K562 (cell line): ENCODE measurements at regions not wholly inside any gene's neighbourhood (a gene's known extent, or its start where the extent isn't known, plus 50 kb on each side); places are given as distances from the start of the nearest gene placed in this dataset.

Experiments used
- ATAC-seq: fragments of 200-7000 bp; cut with Tn5 transposase; 3 replicates; pipeline ENCODE4 v1.9.1; 2020; ENCODE audit warnings: moderate library complexity
- BruUV-seq: library from RNA; stranded (reverse); fragments of 400-500 nt; replicated peaks from 2 replicates; lab custom pipeline; 2021; lab: Mats Ljungman, UMichigan
- CTCF ChIA-PET: fragments of 300-600 bp; formaldehyde crosslinking; extraction: SDS; loops from one replicate; lab custom pipeline; 2021; ENCODE audit warnings: low intra/inter-chr PET ratio; lab: Yijun Ruan, JAX
- POLR2A ChIA-PET: fragments of 300-600, 350-650 bp; sonication (Branson Sonifier 250); formaldehyde crosslinking; extraction: SDS; loops from one replicate; lab custom pipeline; 2021; ENCODE audit warnings: antibody characterized with exemption, inconsistent platforms; lab: Yijun Ruan, JAX
- DNase-seq, 4 experiments: peaks; one replicate each; pipeline versions ENCODE4 v3.0.0 to v3.0.0-alpha.2; 2011 to 2018; ENCODE audit warnings: low spot score in 3 of 4, mixed read lengths in 3 of 4; ENCODE audit errors: extremely low read depth in 1 of 4
- FAIRE-seq: peaks from 2 replicates; lab custom pipeline; 2011; peaks lifted over from hg19 to GRCh38; lab: Jason Lieb, UNC
- H2AFZ ChIP-seq: 2 replicates; pipeline ENCODE4 v1.6.0; 2011; ENCODE audit warnings: low read depth, low read length, control low read depth, inconsistent platforms
- H3K27ac ChIP-seq: fragments of 200-600 bp; 3 replicates; pipeline ENCODE4 v1.8.0; 2011; ENCODE audit warnings: low read depth, mild to moderate bottlenecking, control low read depth, inconsistent platforms, low read length, moderate library complexity, mixed read lengths; ENCODE audit errors: extremely low read depth
- H3K27me3 ChIP-seq, 2 experiments: fragments of 300-600 bp in 1 of 2; 2 replicates in 1 of 2; 3 replicates in 1 of 2; pipeline versions ENCODE4 v1.6.0 to v1.8.0; 2011; ENCODE audit warnings: inconsistent platforms in 2 of 2, low read length in 2 of 2, mild to moderate bottlenecking in 1 of 2, mixed read lengths in 1 of 2, moderate library complexity in 1 of 2; ENCODE audit not compliant: control insufficient read depth in 2 of 2, insufficient read depth in 2 of 2
- H3K36me3 ChIP-seq: fragments of 300-600 bp; 3 replicates; pipeline ENCODE4 v1.8.0; 2011; ENCODE audit warnings: mild to moderate bottlenecking, low read length, inconsistent platforms; ENCODE audit not compliant: control insufficient read depth, insufficient read depth
- H3K4me1 ChIP-seq, 2 experiments: fragments of 200-600 bp in 1 of 2; replicated peaks in 1 of 2; 2 replicates in 1 of 2; 3 replicates in 1 of 2; pipeline versions ENCODE4 v1.5.1 to v1.8.0; 2011; ENCODE audit warnings: inconsistent platforms in 2 of 2, low read length in 2 of 2, mild to moderate bottlenecking in 1 of 2, mixed read lengths in 1 of 2, moderate library complexity in 1 of 2; ENCODE audit not compliant: control insufficient read depth in 2 of 2, insufficient read depth in 2 of 2
- H3K4me2 ChIP-seq: 2 replicates; pipeline ENCODE4 v1.6.1; 2011; ENCODE audit warnings: low read length, control low read depth, inconsistent platforms, mixed read lengths; ENCODE audit not compliant: insufficient read depth
- H3K4me3 ChIP-seq: fragments of 200-600 bp; sonication (generic), shearing (Covaris generic); 2 replicates; pipeline ENCODE4 v1.5.1; 2016; ENCODE audit warnings: control low read depth, inconsistent platforms
- H3K79me2 ChIP-seq: fragments of 200-600 bp; 3 replicates; pipeline ENCODE4 v1.8.0; 2011; ENCODE audit warnings: low read length, inconsistent platforms; ENCODE audit not compliant: control insufficient read depth, insufficient read depth
- H3K9ac ChIP-seq, 2 experiments: 2 replicates each; pipeline versions ENCODE4 v1.6.0 to v1.6.1; 2011; ENCODE audit warnings: low read depth in 2 of 2, low read length in 2 of 2, control low read depth in 1 of 2, inconsistent platforms in 1 of 2, mild to moderate bottlenecking in 1 of 2, mixed read lengths in 1 of 2; ENCODE audit not compliant: insufficient read depth in 1 of 2
- H3K9me1 ChIP-seq: one replicate; pipeline ENCODE4 v1.6.0; 2011; ENCODE audit warnings: inconsistent platforms, mild to moderate bottlenecking, low read length, moderate library complexity; ENCODE audit not compliant: control insufficient read depth, insufficient read depth
- H3K9me3 ChIP-seq: replicated peaks from 2 replicates; pipeline ENCODE4 v1.5.1; 2011; ENCODE audit warnings: low read depth, low read length, inconsistent platforms; ENCODE audit not compliant: control insufficient read depth, insufficient read depth
- H4K20me1 ChIP-seq: replicated peaks from 2 replicates; pipeline ENCODE4 v1.6.1; 2011; ENCODE audit warnings: low read length, inconsistent platforms, mixed read lengths; ENCODE audit not compliant: control insufficient read depth, insufficient read depth
- CREB1 ChIP-seq, 2 experiments: sonication (generic) in 1 of 2; formaldehyde crosslinking in 1 of 2; IDR thresholded peaks; 2 replicates each; pipeline versions ENCODE4 v1.6.1 to v1.8.0; 2012 to 2022; ENCODE audit warnings: inconsistent platforms in 1 of 2, mild to moderate bottlenecking in 1 of 2, missing genetic modification reagents in 1 of 2, moderate library complexity in 1 of 2
- EP300 ChIP-seq: IDR thresholded peaks from 2 replicates; pipeline ENCODE4 v1.6.1; 2012; ENCODE audit warnings: low read length, improper control_type of control experiment
- FOXJ2 ChIP-seq: fragments of 200-800 bp; sonication (Bioruptor generic); IDR thresholded peaks from 2 replicates; pipeline ENCODE4 v1.6.1; 2016; ENCODE audit warnings: missing genetic modification characterization, missing compliant biosample characterization
- SP2 ChIP-seq: IDR thresholded peaks from 2 replicates; pipeline ENCODE4 v1.6.1; 2011; ENCODE audit warnings: mild to moderate bottlenecking, low read depth, low read length, moderate library complexity; ENCODE audit not compliant: poor library complexity, severe bottlenecking; ENCODE audit errors: extremely low read depth
- SRSF9 ChIP-seq: fragments of 200-400 bp; formaldehyde crosslinking; IDR thresholded peaks from 2 replicates; pipeline ENCODE4 v1.6.1; 2017; ENCODE audit warnings: low read depth, low read length, borderline replicate concordance
- ZMIZ1 ChIP-seq, 2 experiments: fragments of 150-350 bp in 1 of 2; IDR thresholded peaks; 2 replicates each; pipeline ENCODE4 v1.6.1; 2012 to 2016; ENCODE audit warnings: low read depth in 2 of 2, low read length in 2 of 2, mild to moderate bottlenecking in 1 of 2, moderate library complexity in 1 of 2
- ZNF3 ChIP-seq: fragments of 250-450 bp; sonication (Bioruptor Pico); IDR thresholded peaks from 2 replicates; pipeline ENCODE4 v1.5.0; 2021; ENCODE audit warnings: mild to moderate bottlenecking, moderate library complexity
- ZNF644 ChIP-seq: fragments of 200-800 bp; sonication (Bioruptor generic); IDR thresholded peaks from 2 replicates; pipeline ENCODE4 v1.6.1; 2016; ENCODE audit warnings: low read depth, missing genetic modification characterization, missing compliant biosample characterization
- WGBS: fragments of 100-300 bp; shearing (Covaris generic); methylation state at CpG from one replicate; pipeline ENCODE4 v1.1.6; 2016; ENCODE audit warnings: low coverage, mixed read lengths; ENCODE audit not compliant: insufficient coverage; ENCODE audit errors: missing lambda C conversion rate; 5-methylcytosine and 5-hydroxymethylcytosine counted together
- in situ Hi-C: fragments of 300-500 bp; cut with MboI; formaldehyde crosslinking; loops from 4 replicates; pipeline ENCODE4 v1.15.0; 2018; ENCODE audit warnings: inconsistent platforms, mixed read lengths
- intact Hi-C: fragments of 100-400 bp; cut with micrococcal nuclease; formaldehyde crosslinking; loops from 2 replicates; pipeline ENCODE4 v1.14.2; 2022

- Histone ChIP-seq H2AFZ (no peak overlapping the region), H3K9ac (no peak overlapping the region), H3K36me3 (no peaks in the 10 kb centered on the region), H3K4me3 (no peak overlapping the region), H3K9me1 (no peaks in the 10 kb centered on the region), H3K4me2 (no peak overlapping the region), H3K79me2 (no peaks in the 10 kb centered on the region), H4K20me1 (no peaks in the 10 kb centered on the region), H3K27ac (no peak overlapping the region), H3K4me1 (no peaks in the 10 kb centered on the region), H3K27me3 (no peaks in the 10 kb centered on the region), H3K9me3 (no peaks in the 10 kb centered on the region)
- ATAC-seq (no peak), FAIRE-seq (no peak), DNase-seq (no peak)
- ChIA-PET CTCF (no interaction called here), POLR2A (no interaction called here)
- 0% methylated on average over 2 of the region's 4 CpGs for WGBS
- in situ Hi-C loops (no loop called here), intact Hi-C loops (no loop called here)
- no TSS peak for BruUV-seq
- no peak for TF ChIP-seq CREB1 (IDR thresholded peaks at IDR 0.05)
- TF ChIP-seq CREB1 (CRISPR knock-in tag; IDR thresholded peaks at IDR 0.05) = no peak
- no peak for TF ChIP-seq FOXJ2 (tag)
- no peak for TF ChIP-seq ZNF3 (CRISPR knock-in tag)
- TF ChIP-seq SP2 = no peak
- no peak for TF ChIP-seq EP300
- no peak for TF ChIP-seq SRSF9
- TF ChIP-seq ZMIZ1 (IDR thresholded peaks at IDR 0.05; ENCODE audit: low read depth in 2 of 2, low read length in 2 of 2) = no peak
- TF ChIP-seq ZNF644 = no peak
Measured at GRCh38 chr22:27181537-27181936, 524.1 kb downstream of the MIAT start.
